OCI-LY3 (cell line): ENCODE measurements at regions not wholly inside any gene's neighbourhood (a gene's known extent, or its start where the extent isn't known, plus 50 kb on each side); places are given as distances from the start of the nearest gene placed in this dataset.

Experiments used
- EZH2phosphoT487 ChIP-seq: fragments of 200-600 bp; shearing (Covaris generic); IDR thresholded peaks from 2 replicates; pipeline ENCODE4 v1.6.1; 2018; ENCODE audit warnings: antibody characterized with exemption, mixed run types, low read depth
- TF ChIP-seq, protein P1 (sequence below): fragments of 200-600, 300-600 bp; sonication (generic); IDR thresholded peaks from 2 replicates; pipeline ENCODE4 v1.5.1; 2014; ENCODE audit warnings: antibody characterized with exemption, low read length, low read depth

DNA sequence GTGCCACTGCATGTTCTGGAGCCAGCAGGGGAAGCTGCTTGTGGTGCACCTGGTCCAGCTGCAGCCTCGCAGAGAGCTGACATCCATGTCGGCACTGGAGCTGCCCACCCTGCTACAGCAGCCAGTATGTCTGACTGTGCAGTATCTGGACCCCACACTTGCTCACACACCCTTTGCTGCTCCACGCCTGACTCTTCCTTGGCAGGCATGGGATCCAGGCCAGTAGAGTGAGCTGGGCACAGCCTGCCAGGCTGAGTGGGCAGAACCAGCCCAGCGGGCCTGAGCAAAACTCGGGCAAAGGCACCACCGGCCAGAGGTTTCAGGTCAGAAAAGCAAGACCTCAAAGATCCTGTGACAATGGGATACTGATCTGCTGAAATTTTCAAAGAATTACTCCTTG, 690.1 kb downstream of the STPG2 start:
- TF ChIP-seq, protein P1, sequence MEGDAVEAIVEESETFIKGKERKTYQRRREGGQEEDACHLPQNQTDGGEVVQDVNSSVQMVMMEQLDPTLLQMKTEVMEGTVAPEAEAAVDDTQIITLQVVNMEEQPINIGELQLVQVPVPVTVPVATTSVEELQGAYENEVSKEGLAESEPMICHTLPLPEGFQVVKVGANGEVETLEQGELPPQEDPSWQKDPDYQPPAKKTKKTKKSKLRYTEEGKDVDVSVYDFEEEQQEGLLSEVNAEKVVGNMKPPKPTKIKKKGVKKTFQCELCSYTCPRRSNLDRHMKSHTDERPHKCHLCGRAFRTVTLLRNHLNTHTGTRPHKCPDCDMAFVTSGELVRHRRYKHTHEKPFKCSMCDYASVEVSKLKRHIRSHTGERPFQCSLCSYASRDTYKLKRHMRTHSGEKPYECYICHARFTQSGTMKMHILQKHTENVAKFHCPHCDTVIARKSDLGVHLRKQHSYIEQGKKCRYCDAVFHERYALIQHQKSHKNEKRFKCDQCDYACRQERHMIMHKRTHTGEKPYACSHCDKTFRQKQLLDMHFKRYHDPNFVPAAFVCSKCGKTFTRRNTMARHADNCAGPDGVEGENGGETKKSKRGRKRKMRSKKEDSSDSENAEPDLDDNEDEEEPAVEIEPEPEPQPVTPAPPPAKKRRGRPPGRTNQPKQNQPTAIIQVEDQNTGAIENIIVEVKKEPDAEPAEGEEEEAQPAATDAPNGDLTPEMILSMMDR = no peak
- TF ChIP-seq EZH2phosphoT487 = no peak
